ENCODE measurements at regions not wholly inside any gene's neighbourhood (a gene's known extent, or its start where the extent isn't known, plus 50 kb on each side); places are given as distances from the start of the nearest gene placed in this dataset.
"Not testable (repeated sequence)": the region's sequence is repeated elsewhere in the genome, so short reads cannot be mapped to it uniquely, and the experiment has no call there.

- TF ChIP-seq, protein P1, sequence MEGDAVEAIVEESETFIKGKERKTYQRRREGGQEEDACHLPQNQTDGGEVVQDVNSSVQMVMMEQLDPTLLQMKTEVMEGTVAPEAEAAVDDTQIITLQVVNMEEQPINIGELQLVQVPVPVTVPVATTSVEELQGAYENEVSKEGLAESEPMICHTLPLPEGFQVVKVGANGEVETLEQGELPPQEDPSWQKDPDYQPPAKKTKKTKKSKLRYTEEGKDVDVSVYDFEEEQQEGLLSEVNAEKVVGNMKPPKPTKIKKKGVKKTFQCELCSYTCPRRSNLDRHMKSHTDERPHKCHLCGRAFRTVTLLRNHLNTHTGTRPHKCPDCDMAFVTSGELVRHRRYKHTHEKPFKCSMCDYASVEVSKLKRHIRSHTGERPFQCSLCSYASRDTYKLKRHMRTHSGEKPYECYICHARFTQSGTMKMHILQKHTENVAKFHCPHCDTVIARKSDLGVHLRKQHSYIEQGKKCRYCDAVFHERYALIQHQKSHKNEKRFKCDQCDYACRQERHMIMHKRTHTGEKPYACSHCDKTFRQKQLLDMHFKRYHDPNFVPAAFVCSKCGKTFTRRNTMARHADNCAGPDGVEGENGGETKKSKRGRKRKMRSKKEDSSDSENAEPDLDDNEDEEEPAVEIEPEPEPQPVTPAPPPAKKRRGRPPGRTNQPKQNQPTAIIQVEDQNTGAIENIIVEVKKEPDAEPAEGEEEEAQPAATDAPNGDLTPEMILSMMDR (IDR thresholded peaks at IDR 0.05): no peak
- TF ChIP-seq ZFX (IDR thresholded peaks at IDR 0.05; ENCODE audit: borderline replicate concordance): no peak
Measured at GRCh38 chr2:84126530-84126929, 332.6 kb downstream of the SUCLG1 start.

GRCh38 chr2:84126084-84126483 is 333.0 kb downstream of the SUCLG1 start:
- no peak overlapping the region for H3K27ac ChIP-seq
- no peak for TF ChIP-seq ZFX (IDR thresholded peaks at IDR 0.05; ENCODE audit: borderline replicate concordance)

More at GRCh38 chr2:84126530-84126929, 332.6 kb downstream of the SUCLG1 start:
- H3K27ac ChIP-seq: no peak overlapping the region

DNA sequence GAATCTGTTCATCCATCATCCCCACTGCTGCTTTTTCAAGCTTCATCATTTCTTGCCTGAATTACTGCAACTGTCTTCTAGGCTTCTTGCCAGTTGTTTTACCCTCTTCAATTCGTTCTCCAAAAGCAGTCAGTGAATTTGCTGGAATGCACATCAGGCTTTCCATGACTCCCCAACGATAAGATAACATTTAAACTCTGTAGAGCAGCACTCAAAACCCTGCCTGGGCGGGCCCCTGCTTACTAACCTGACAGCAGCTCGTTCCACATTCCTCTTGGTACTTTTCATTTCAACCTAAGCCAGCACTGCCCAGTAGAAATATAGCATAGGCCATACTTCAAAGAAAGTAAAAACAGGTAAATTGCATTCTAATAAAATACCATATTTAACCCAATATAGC is 342.9 kb downstream of the SUCLG1 start:
- no peak for TF ChIP-seq ZFX (IDR thresholded peaks at IDR 0.05; ENCODE audit: borderline replicate concordance)
- TF ChIP-seq, protein P1 (IDR thresholded peaks at IDR 0.05): no peak
- H3K27ac ChIP-seq: no peak overlapping the region

DNA sequence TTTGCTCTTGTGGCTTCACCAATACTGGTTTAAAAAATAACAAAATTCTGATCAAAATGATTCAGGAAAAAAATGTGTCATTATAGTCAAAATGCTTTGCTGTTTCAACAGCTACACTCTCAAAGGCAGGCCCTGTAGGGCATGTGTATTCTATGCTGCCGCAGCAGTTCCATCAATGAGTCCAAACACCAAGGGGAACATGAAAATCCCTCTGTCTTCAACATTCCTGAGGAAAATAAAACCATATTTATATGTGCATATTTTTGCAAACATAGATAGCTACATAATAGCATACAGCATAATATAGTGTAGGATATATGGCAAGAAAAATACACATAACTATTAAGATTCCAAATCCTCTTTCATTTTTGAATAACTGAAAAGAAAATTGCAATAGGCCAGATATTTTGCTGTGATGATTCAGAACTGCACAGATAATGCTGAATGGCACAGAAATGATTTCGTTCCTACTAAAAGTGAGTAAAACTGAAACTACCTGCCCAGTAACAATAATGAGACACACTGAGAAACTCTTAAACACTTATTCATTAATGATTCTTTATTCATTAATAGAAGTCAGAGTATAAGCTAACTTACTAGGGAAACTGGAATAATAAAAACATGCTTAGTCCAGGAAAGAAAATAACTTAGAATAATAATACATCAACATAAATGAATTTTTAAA is 343.8 kb downstream of the SUCLG1 start:
- TF ChIP-seq, protein P1 (IDR thresholded peaks at IDR 0.05): no peak
- TF ChIP-seq ZFX (IDR thresholded peaks at IDR 0.05; ENCODE audit: borderline replicate concordance): no peak
- no peak overlapping the region for H3K27ac ChIP-seq

DNA sequence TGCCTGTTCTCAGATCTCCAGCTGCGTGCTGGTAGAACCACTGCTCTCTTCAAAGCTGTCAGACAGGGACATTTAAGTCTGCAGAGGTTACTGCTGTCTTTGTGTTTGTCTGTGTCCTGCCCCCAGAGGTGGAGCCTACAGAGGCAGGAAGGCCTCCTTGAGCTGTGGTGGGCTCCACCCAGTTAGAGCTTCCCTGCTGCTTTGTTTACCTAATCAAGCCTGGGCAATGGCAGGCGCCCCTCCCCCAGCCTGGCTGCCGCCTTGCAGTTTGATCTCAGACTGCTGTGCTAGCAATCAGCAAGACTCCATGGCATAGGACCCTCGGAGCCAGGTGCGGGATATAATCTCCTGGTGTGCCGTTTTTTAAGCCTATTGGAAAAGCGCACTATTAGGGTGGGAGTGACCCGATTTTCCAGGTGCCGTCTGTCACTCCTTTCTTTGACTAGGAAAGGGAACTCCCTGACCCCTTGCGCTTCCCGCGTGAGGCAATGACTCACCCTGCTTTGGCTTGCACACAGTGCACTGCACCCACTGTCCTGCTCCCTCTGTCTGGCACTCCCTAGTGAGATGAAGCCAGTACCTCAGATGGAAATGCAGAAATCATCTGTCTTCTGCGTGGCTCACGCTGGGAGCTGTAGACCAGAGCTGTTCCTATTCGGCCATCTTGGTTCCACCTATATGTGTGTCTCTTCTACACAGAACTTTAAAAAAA is 355.1 kb downstream of the SUCLG1 start:
- not testable (repeated sequence) for H3K27ac ChIP-seq

- TF ChIP-seq, protein P1 (IDR thresholded peaks at IDR 0.05): no peak
- no peak for TF ChIP-seq ZFX (IDR thresholded peaks at IDR 0.05; ENCODE audit: borderline replicate concordance)
- no peak overlapping the region for H3K27ac ChIP-seq
Measured at GRCh38 chr2:84102274-84102673, 356.8 kb downstream of the SUCLG1 start.

DNA sequence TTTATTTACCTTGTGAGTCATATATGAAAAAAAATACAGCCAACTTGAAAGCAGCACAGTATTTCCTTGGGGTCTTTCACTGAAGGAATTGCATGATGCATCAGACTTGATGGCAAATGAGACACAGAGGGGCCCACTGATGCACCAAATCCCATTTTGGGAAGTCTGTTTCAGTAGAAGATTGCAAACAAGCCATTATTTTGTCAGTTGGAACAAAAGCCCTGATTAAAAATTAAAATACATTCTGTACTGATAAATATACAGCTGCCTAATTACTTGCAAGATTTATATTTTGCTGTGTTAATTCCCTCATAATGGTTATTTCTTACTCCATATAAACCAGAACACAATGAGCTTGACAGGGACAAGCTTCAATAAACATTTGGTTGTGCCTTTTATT is 370.4 kb downstream of the SUCLG1 start:
- no peak overlapping the region for H3K27ac ChIP-seq
- no peak for TF ChIP-seq ZFX (IDR thresholded peaks at IDR 0.05; ENCODE audit: borderline replicate concordance)
- TF ChIP-seq, protein P1 (IDR thresholded peaks at IDR 0.05): no peak

DNA sequence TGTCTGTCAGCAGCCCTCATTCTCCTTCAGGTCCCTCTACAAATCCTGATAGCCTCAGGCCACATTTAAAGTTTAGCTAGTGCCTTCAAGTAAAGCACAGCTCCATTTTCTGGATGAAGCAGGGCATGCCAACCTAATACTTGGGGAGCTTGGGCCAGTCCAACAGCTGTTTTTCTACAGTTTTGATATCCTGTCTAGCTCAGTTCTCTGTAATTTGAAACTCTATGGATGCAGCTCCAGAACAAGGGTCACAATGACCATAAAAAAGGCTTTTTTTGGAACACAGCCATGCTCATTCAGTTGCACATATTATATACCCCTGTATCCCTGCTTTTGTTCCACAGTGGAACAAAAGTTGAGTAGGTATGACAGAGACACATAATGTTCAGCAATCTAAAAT is 373.5 kb downstream of the SUCLG1 start:
- H3K27ac ChIP-seq: no peak overlapping the region
- TF ChIP-seq ZFX (IDR thresholded peaks at IDR 0.05; ENCODE audit: borderline replicate concordance): no peak
- TF ChIP-seq, protein P1 (IDR thresholded peaks at IDR 0.05): no peak

All from 22Rv1 (cell line).